ENCODE measurements at regions not wholly inside any gene's neighbourhood (a gene's known extent, or its start where the extent isn't known, plus 50 kb on each side); places are given as distances from the start of the nearest gene placed in this dataset.

GRCh38 chr1:163257763-163258162, 55.0 kb upstream of the RGS5 start:
- no peak for DNase-seq (ENCODE audit: low read depth)

- peak; percentile 15 for DNase-seq (ENCODE audit: low read depth)
Observed at GRCh38 chr1:163258181-163258580, 55.5 kb upstream of the RGS5 start.

- no peak for DNase-seq (ENCODE audit: low read depth)
Observed at GRCh38 chr1:163263818-163264655, 57.7 kb upstream of the NUF2 start.

- DNase-seq (ENCODE audit: low read depth), result no peak
Observed at GRCh38 chr1:163265547-163265946, 56.2 kb upstream of the NUF2 start.

GRCh38 chr1:163267962-163268361, 53.8 kb upstream of the NUF2 start:
- no peak for DNase-seq (ENCODE audit: low read depth)

GRCh38 chr1:163271535-163271934, 50.2 kb upstream of the NUF2 start:
- no peak for DNase-seq (ENCODE audit: low read depth)

Measured in LHCN-M2 (cell line).